ENCODE measurements at regions not wholly inside any gene's neighbourhood (a gene's known extent, or its start where the extent isn't known, plus 50 kb on each side); places are given as distances from the start of the nearest gene placed in this dataset.

- TF ChIP-seq, protein P1, sequence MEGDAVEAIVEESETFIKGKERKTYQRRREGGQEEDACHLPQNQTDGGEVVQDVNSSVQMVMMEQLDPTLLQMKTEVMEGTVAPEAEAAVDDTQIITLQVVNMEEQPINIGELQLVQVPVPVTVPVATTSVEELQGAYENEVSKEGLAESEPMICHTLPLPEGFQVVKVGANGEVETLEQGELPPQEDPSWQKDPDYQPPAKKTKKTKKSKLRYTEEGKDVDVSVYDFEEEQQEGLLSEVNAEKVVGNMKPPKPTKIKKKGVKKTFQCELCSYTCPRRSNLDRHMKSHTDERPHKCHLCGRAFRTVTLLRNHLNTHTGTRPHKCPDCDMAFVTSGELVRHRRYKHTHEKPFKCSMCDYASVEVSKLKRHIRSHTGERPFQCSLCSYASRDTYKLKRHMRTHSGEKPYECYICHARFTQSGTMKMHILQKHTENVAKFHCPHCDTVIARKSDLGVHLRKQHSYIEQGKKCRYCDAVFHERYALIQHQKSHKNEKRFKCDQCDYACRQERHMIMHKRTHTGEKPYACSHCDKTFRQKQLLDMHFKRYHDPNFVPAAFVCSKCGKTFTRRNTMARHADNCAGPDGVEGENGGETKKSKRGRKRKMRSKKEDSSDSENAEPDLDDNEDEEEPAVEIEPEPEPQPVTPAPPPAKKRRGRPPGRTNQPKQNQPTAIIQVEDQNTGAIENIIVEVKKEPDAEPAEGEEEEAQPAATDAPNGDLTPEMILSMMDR (IDR thresholded peaks at IDR 0.05; ENCODE audit: low read length) = no peak
- no peak for TF ChIP-seq EZH2 (IDR thresholded peaks at IDR 0.05; ENCODE audit: borderline replicate concordance, low read length)
- H3K27me3 ChIP-seq (ENCODE audit: insufficient read depth, low read length) = no peaks in the 10 kb centered on the region
- H3K79me2 ChIP-seq (ENCODE audit: insufficient read depth, low read length) = no peaks in the 10 kb centered on the region
- no peaks in the 10 kb centered on the region for H3F3A ChIP-seq (ENCODE audit: insufficient read depth, low read length)
- no peaks in the 10 kb centered on the region for H3K9me2 ChIP-seq (ENCODE audit: low read depth, low read length)
- H3K9me3 ChIP-seq (ENCODE audit: low read length) = no peaks in the 10 kb centered on the region
- H3K27ac ChIP-seq (ENCODE audit: low read depth, low read length, poor library complexity, severe bottlenecking) = no peak overlapping the region
- no peak overlapping the region for H3K4me3 ChIP-seq (ENCODE audit: low read depth, low read length, poor library complexity, severe bottlenecking)
- no peaks in the 10 kb centered on the region for H3K36me3 ChIP-seq (ENCODE audit: insufficient read depth, low read length)
- H2AFZ ChIP-seq (ENCODE audit: low read length) = no peak overlapping the region; the same call in 1 of the 2 replicates
- H3K9ac ChIP-seq (ENCODE audit: low read length) = no peak overlapping the region
- no peak overlapping the region for H3K4me2 ChIP-seq (ENCODE audit: low read length)
- H3K4me1 ChIP-seq (ENCODE audit: insufficient read depth, low read length, severe bottlenecking) = peaks cover 18% of the 10 kb centered on the region
- no peaks in the 10 kb centered on the region for H4K20me1 ChIP-seq (ENCODE audit: insufficient read depth, low read length)
These were observed 186.6 kb downstream of the NOL4 start for GRCh38 chr18:34038086-34038485.

DNA sequence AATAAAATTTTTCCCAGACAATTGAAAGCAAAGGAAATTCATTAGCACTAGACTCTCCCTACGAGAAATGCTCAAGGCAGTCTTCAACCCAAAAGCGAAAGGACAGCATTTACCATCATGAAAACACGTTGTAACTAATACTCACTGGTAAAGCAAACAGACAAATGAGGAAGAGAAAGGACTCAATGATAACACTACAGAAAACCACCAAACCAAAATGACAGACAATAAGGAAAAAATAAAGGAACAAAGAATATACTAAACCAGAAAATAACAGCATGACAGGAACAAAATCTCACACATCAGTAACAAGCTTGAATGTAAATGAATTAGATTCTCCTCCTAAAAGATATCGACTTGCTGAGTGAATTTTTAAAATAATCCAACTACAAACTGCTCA is 190.7 kb downstream of the NOL4 start:
- no peak overlapping the region for H3K4me2 ChIP-seq (ENCODE audit: low read length)
- H3K9ac ChIP-seq (ENCODE audit: low read length) = no peak overlapping the region
- H3K4me1 ChIP-seq (ENCODE audit: insufficient read depth, low read length, severe bottlenecking) = peaks cover 5% of the 10 kb centered on the region
- no peaks in the 10 kb centered on the region for H4K20me1 ChIP-seq (ENCODE audit: insufficient read depth, low read length)
- no peaks in the 10 kb centered on the region for H3K9me2 ChIP-seq (ENCODE audit: low read depth, low read length)
- no peaks in the 10 kb centered on the region for H3K9me3 ChIP-seq (ENCODE audit: low read length)
- H3F3A ChIP-seq (ENCODE audit: insufficient read depth, low read length) = no peaks in the 10 kb centered on the region
- H2AFZ ChIP-seq (ENCODE audit: low read length) = no peak overlapping the region
- no peak overlapping the region for H3K27ac ChIP-seq (ENCODE audit: low read depth, low read length, poor library complexity, severe bottlenecking)
- no peaks in the 10 kb centered on the region for H3K79me2 ChIP-seq (ENCODE audit: insufficient read depth, low read length)
- H3K4me3 ChIP-seq (ENCODE audit: low read depth, low read length, poor library complexity, severe bottlenecking) = no peak overlapping the region
- H3K36me3 ChIP-seq (ENCODE audit: insufficient read depth, low read length) = no peaks in the 10 kb centered on the region
- TF ChIP-seq, protein P1 (IDR thresholded peaks at IDR 0.05; ENCODE audit: low read length) = no peak
- TF ChIP-seq EZH2 (IDR thresholded peaks at IDR 0.05; ENCODE audit: borderline replicate concordance, low read length) = no peak
- H3K27me3 ChIP-seq (ENCODE audit: insufficient read depth, low read length) = no peaks in the 10 kb centered on the region

DNA sequence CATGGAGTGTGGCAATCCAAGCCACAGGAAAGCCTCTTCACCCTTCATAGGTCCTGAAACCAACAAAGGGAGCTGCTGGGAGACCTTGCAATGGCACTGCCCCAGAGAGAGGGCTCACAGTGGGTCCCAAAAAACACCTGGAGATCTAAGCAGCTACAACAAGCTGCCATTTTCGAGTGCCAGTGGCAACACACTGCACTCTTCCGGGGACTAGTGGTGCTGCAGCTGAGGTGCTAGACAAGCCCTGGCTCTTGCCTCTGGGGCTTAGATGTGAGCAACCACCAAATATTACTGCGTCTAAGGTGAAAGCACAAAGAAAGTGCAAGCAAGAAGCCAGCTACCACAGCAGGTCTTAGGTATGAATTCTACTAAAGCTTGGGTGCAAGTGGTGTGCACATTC is 192.9 kb downstream of the NOL4 start:
- no peaks in the 10 kb centered on the region for H3K27me3 ChIP-seq (ENCODE audit: insufficient read depth, low read length)
- no peak for TF ChIP-seq EZH2 (IDR thresholded peaks at IDR 0.05; ENCODE audit: borderline replicate concordance, low read length)
- TF ChIP-seq, protein P1 (IDR thresholded peaks at IDR 0.05; ENCODE audit: low read length) = peak; percentile 36; the same call in 1 of the 2 replicates
- H3K4me2 ChIP-seq (ENCODE audit: low read length) = no peak overlapping the region
- no peak overlapping the region for H3K4me3 ChIP-seq (ENCODE audit: low read depth, low read length, poor library complexity, severe bottlenecking)
- H4K20me1 ChIP-seq (ENCODE audit: insufficient read depth, low read length) = no peaks in the 10 kb centered on the region
- H3K9me3 ChIP-seq (ENCODE audit: low read length) = no peaks in the 10 kb centered on the region
- no peak overlapping the region for H3K9ac ChIP-seq (ENCODE audit: low read length)
- no peaks in the 10 kb centered on the region for H3F3A ChIP-seq (ENCODE audit: insufficient read depth, low read length)
- no peaks in the 10 kb centered on the region for H3K36me3 ChIP-seq (ENCODE audit: insufficient read depth, low read length)
- H3K4me1 ChIP-seq (ENCODE audit: insufficient read depth, low read length, severe bottlenecking) = no peaks in the 10 kb centered on the region
- H3K9me2 ChIP-seq (ENCODE audit: low read depth, low read length) = no peaks in the 10 kb centered on the region
- H2AFZ ChIP-seq (ENCODE audit: low read length) = no peak overlapping the region
- H3K79me2 ChIP-seq (ENCODE audit: insufficient read depth, low read length) = no peaks in the 10 kb centered on the region
- no peak overlapping the region for H3K27ac ChIP-seq (ENCODE audit: low read depth, low read length, poor library complexity, severe bottlenecking)

All from OCI-LY1 (cell line).